ENCODE measurements at regions not wholly inside any gene's neighbourhood (a gene's known extent, or its start where the extent isn't known, plus 50 kb on each side); places are given as distances from the start of the nearest gene placed in this dataset.
A peak's percentile ranks its signal among the peaks of the same experiment; 100 is the strongest.
"Not testable (repeated sequence)": the region's sequence is repeated elsewhere in the genome, so short reads cannot be mapped to it uniquely, and the experiment has no call there.

DNA sequence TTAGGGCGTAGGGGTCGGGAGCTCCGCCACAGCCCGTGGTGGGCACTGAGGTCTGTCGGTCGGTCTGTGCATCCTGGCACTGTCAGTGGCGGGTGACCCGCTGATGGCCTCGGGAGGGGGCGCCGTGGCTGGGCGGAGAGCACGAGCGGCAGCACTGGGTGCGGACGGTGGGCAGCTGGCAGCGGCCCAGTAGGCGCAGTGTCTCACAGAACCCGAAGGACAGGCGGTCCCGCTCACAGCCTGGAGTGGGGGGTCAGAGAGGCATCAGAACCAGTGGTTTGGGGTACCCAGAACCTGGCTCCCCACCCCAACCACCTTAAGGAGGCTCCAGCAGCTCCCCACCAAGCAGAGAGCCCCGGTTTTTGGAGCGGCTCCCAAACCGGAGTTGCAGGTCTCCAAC, 124.9 kb upstream of the AKAP13 start:
- H3K27me3 ChIP-seq; H3K9me3 ChIP-seq; DNase-seq; H3K4me3 ChIP-seq; H3K36me3 ChIP-seq; H3K27ac ChIP-seq; intact Hi-C loops (cut with DNase I; ENCODE audit: low total_unique reads): not testable (repeated sequence)
- peaks cover 0 to 16% (median 12%) of the 10 kb centered on the region in 4 donors for H3K4me1 ChIP-seq

DNA sequence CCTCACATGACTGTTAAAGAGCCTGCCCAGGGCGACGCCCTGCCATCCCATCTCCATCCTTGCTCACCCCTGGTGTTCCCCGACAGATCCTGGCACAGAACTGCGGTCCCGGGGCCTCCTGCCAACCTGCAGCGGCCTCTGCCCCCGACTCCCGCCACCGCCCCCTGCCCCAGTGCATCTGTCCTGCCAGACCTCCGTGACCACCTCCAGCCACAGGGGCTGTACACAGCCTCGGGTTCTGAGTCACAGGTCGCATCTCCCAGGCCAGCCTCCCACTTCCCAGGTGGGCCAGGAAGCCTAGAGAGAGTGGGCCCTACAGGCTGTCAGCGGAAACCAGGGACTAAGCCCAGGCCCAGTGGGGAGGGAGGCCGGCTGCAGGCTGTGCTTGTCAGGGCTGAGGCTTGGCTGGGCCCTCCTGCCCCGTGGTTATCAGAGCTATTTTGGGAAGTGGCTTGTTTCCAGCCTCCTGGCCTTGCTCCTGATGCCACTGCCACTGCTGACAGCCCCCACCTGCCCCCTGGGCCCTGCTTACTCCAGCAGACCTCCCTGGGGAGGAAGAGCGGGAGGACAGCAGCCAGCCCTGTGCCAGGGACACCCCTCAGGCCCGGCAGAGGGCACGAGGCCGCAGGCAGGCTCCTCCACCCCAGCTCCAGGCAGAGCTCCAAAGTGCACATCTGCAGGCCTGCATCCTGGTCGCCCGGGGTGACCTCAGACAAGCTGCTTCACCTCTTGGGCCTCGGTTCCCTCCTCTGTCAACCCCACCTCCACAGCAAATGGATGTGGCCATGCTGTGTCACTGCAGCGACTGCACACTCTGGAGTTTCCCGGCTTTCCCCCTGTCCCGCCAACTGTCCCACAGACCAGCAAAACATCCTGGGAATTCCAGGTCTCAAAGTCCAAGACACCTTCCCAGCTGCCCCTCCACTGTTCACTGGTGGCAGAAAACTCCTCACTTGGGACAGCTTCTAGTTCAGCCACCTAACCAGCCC, 124.1 kb upstream of the AKAP13 start:
- H3K27me3 ChIP-seq; intact Hi-C loops (cut with DNase I; ENCODE audit: low total_unique reads); H3K4me3 ChIP-seq; H3K9me3 ChIP-seq; H3K36me3 ChIP-seq: not testable (repeated sequence)
- Histone ChIP-seq H3K27ac (peak overlapping the region in 1 of 2 donors; percentile 22), H3K4me1 (peaks cover 0 to 16% (median 12%) of the 10 kb centered on the region in 4 donors)
- peak in 1 of 2 donors; percentile 76 for DNase-seq

DNA sequence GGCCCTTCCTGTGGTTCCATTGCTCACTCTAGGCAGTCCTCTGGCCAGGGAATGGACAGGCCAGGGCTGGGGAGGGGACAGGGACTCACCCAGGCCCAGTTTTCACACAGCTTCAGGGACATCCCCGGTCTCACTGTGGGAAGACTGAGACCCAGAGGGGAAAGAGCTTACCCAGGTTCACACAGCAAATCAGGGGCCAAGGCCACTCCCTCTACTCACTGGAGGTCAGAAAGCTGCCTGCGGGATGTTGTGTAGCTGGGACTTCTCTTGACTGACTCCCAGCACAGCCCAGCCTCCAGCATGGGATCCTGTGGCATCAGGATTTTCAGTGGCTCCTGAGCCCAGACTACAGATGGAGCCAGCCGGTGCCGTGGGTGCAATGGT, 122.3 kb upstream of the AKAP13 start:
- H3K4me3 ChIP-seq; intact Hi-C loops (cut with DNase I; ENCODE audit: low total_unique reads); H3K27me3 ChIP-seq; H3K27ac ChIP-seq; H3K9me3 ChIP-seq; DNase-seq; H3K36me3 ChIP-seq: not testable (repeated sequence)
- H3K4me1 ChIP-seq = peaks cover 0 to 16% (median 12%) of the 10 kb centered on the region in 4 donors

DNA sequence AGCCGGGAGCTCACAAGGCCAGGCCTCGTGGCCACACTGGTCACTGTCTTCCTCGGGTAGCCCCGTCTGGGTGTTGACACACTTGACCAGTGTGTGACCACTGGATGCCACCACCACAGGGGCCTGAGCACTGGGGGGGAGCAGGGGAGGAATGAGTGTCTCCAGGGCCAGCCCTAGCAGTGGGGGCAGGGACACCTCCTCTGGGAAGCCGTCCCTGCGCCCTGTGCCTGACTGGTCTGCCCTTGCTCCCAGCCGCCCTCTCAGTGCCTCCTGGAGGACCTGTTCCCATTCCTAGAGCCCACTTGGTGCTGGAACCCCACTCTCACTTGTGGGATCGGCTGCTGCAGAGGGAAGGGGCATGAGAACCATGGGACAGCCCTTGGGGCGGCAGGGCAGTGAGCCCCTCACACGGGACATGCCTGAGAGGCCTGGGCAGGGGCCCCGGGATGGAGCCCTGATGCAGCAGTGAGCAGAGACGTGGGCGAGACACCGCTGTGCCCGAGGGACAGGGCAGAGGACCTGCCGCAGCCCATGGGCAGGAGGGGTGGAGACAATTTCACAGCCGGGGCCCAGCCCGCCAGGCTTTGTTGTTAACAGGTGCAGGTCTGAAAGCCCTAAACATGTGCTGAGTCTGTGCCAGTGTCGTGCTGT, 121.7 kb upstream of the AKAP13 start:
- intact Hi-C loops (cut with DNase I; ENCODE audit: low total_unique reads); H3K4me3 ChIP-seq; H3K27ac ChIP-seq; DNase-seq; H3K36me3 ChIP-seq; H3K9me3 ChIP-seq; H3K27me3 ChIP-seq: not testable (repeated sequence)
- H3K4me1 ChIP-seq = peaks cover 0 to 16% (median 12%) of the 10 kb centered on the region in 4 donors

DNA sequence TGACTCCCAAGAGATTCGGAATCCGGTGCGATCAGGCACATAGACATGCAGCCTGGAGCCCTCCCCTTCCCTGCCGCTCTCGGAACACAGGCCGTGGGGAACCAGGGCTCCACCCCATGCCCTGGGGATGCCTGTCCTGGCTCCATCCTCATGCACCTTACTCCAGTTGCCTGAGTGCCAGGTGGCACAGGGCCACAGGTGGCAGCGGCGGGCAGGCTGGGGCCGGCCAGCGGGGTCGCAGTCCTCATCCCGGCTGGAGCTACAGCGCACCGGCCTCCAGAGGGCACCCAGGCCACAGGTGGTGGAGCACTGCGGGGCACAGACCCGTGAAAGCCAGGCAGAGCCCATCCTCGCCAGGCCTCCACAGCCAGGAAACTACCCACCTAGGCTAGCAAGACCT, 119.9 kb upstream of the AKAP13 start:
- H3K4me3 ChIP-seq; H3K27ac ChIP-seq; intact Hi-C loops (cut with DNase I; ENCODE audit: low total_unique reads); H3K27me3 ChIP-seq; DNase-seq; H3K36me3 ChIP-seq; H3K9me3 ChIP-seq: not testable (repeated sequence)
- peaks cover 0 to 13% (median 10%) of the 10 kb centered on the region in 4 donors for H3K4me1 ChIP-seq

DNA sequence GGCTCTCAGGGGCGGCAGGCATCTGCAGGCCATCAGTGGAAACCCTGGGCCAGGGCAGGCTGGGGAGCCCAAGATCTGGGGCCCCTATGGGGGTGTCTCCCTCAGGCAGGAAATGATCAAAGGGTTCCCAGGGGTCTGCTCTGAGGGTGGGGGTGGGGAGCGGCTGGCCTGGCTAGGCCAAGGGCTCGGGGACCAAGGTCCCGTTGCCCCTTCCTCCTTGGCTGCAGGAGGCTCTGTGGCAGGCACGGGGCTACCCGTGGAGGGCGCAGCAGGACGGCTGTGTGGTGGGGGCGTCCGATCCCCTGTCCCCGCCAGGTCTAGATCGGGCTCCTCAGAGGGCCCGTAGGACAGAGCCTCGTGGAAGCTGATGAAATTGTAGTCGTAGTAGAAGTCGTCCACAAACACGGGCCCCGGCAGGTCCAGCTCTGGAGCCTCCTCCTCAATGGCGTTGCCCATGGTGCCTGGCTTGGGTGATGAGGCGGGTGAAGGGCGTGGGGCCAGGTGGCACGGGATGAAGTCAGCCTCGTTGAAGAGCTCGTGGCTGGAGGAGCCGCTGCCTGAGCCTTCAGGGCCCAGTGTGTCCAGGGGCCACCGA, 117.8 kb upstream of the AKAP13 start:
- H3K4me1 ChIP-seq; H3K36me3 ChIP-seq; intact Hi-C loops (cut with DNase I; ENCODE audit: low total_unique reads); H3K27ac ChIP-seq; H3K4me3 ChIP-seq; H3K27me3 ChIP-seq; H3K9me3 ChIP-seq: not testable (repeated sequence)
- DNase-seq = peak in 1 of 2 donors; percentile 20

DNA sequence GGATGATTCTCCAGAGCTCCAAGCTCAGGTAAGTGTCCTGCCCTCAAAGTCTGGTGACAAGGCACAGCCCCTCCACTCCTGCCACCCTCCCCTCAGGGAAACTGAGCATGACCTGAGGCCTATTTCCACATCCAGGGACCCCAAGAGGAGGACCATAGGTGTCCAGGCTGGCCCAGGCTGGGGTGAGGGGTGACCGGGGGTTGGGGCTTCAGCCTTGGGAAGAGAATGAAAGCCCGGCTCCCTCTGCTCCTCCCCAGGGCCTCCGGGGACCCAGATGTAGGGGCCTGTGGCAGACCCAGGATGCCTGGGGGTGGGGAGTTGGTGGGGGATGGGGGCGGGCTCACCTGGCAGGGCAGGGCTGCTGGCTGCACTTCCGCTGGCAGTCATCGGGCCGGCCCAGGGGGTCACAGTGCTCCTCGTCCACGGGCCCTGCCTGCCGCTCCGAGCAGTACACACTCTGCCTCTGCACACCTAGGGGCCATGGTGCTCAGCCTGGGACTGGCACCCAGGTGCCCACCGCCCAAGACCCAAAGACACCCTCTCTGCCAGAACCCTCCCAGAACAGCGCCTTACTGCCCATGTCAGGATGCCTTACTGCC, 116.5 kb upstream of the AKAP13 start:
- H3K4me3 ChIP-seq; intact Hi-C loops (cut with DNase I; ENCODE audit: low total_unique reads); DNase-seq; H3K36me3 ChIP-seq; H3K27me3 ChIP-seq; H3K27ac ChIP-seq; H3K4me1 ChIP-seq; H3K9me3 ChIP-seq: not testable (repeated sequence)

DNA sequence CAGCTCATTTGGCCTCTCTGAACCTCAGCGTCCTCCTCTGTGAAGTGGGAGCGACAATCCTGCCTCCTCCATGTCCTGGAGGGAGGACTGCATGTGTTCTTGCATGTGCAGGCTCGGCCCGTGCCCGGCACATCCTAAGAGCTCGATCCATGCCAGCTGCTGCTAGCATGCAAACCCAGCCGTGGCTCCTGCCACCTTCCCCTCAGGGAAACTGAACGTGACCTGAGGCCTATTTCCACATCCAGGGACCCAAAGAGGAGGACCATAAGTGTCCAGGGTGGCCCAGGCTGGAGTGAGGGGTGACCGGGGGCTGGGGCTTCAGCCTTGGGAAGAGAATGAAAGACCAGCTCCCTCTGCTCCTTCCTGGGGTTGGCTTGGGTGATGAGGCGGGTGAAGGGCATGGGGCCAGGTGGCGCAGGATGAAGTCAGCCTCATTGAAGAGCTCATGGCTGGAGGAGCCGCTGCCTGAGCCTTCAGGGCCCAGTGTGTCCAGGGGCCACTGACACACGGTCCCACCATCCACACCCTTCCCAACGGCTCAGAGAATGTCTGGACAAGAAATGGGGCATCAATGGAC, 115.7 kb upstream of the AKAP13 start:
- DNase-seq; H3K27ac ChIP-seq; H3K4me3 ChIP-seq; H3K36me3 ChIP-seq; intact Hi-C loops (cut with DNase I; ENCODE audit: low total_unique reads); H3K4me1 ChIP-seq; H3K9me3 ChIP-seq; H3K27me3 ChIP-seq: not testable (repeated sequence)

DNA sequence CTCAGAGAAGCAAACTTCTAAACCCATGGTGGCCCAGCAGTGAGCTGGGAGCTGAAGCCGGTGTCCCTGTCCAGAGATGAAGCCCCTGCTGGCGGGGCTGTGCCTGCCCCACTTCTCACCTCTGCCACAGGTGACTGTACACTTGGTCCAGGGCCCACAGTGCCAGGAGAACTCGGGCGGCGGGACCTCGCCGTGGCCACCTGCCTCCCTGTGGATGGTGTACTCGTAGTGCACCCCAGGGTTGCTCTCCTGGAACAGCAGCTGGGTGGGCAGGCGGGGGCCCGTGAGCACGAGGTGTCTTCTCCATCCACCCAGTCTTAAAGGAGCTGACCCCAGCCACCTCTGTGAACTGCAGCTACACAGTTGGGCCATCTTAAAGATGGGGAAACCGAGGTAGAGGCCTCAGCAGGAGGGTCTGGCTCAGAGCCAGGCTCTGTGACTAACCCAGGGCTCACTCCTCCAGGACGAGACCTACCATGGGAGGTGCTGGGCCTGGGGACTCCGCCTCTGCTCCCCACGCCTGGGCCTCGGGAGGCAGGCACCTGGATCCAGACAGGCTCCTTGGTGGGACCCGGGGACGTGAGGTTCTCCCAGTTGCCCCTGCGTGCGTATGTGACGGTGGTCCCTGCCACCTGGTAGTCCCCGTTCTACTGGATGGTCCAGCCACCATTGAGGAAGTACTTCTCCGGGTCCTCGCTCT, 113.1 kb upstream of the AKAP13 start:
- intact Hi-C loops (cut with DNase I; ENCODE audit: low total_unique reads); H3K4me1 ChIP-seq; H3K9me3 ChIP-seq: not testable (repeated sequence)

More for the DNA sequence above, 113.1 kb upstream of the AKAP13 start:
- H3K27me3 ChIP-seq, H3K36me3 ChIP-seq, H3K4me3 ChIP-seq, H3K27ac ChIP-seq, DNase-seq: not testable (repeated sequence)
